ENCODE measurements at regions not wholly inside any gene's neighbourhood (a gene's known extent, or its start where the extent isn't known, plus 50 kb on each side); places are given as distances from the start of the nearest gene placed in this dataset.
"Not testable (repeated sequence)": the region's sequence is repeated elsewhere in the genome, so short reads cannot be mapped to it uniquely, and the experiment has no call there.

- no peaks in the 10 kb centered on the region for H3K27me3 ChIP-seq
- no peaks in the 10 kb centered on the region for H3K4me1 ChIP-seq
- no peaks in the 10 kb centered on the region for H4K20me1 ChIP-seq
- no peak overlapping the region for H3K4me3 ChIP-seq
- no peaks in the 10 kb centered on the region for H3K36me3 ChIP-seq
- TF ChIP-seq Cebpa-rat (IDR thresholded peaks at IDR 0.05), result no peak
- no peak overlapping the region for H3K9ac ChIP-seq
- H3K4me2 ChIP-seq, result no peak overlapping the region
- H3K9me3 ChIP-seq, result no peaks in the 10 kb centered on the region
- no peak overlapping the region for H3K27ac ChIP-seq
These were observed 78.3 kb upstream of the PEG3 start for GRCh38 chr19:56918682-56919307.

GRCh38 chr19:56919308-56919995 lies 78.9 kb upstream of the PEG3 start:
- H3K9me3 ChIP-seq, result no peaks in the 10 kb centered on the region
- no peak for TF ChIP-seq Cebpa-rat (IDR thresholded peaks at IDR 0.05)
- no peaks in the 10 kb centered on the region for H4K20me1 ChIP-seq
- H3K4me2 ChIP-seq, result no peak overlapping the region
- no peak overlapping the region for H3K4me3 ChIP-seq
- no peaks in the 10 kb centered on the region for H3K36me3 ChIP-seq
- no peak overlapping the region for H3K9ac ChIP-seq
- no peaks in the 10 kb centered on the region for H3K4me1 ChIP-seq
- H3K27me3 ChIP-seq, result no peaks in the 10 kb centered on the region
- no peak overlapping the region for H3K27ac ChIP-seq

GRCh38 chr19:56926094-56926493 lies 85.6 kb upstream of the PEG3 start:
- not testable (repeated sequence) for H3K4me2 ChIP-seq, H3K9me3 ChIP-seq, H3K9ac ChIP-seq, H3K36me3 ChIP-seq, H3K27ac ChIP-seq, H3K4me1 ChIP-seq, H3K27me3 ChIP-seq, H3K4me3 ChIP-seq, H4K20me1 ChIP-seq

DNA sequence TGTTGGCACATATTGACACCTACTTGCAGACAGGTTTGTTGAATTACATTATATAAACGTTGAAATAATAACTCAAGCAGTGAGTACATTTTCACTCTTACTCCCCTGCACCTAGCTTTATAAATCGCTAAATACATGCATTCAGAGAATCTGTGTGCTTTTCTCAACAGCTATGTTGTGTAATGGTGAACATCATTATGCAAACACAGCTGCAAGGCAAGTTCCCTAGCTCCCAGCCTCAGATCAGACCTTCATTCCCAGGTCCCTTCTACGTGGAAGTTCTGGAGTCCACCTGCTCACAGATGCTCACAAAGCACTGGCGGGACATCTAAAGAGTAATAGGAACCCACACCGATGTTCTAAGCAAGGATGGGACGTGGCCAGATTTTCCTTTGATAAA lies 86.8 kb upstream of the PEG3 start:
- Histone ChIP-seq H4K20me1 (no peaks in the 10 kb centered on the region), H3K4me1 (no peaks in the 10 kb centered on the region), H3K36me3 (no peaks in the 10 kb centered on the region), H3K27ac (no peak overlapping the region), H3K4me3 (no peak overlapping the region), H3K4me2 (no peak overlapping the region), H3K9me3 (no peaks in the 10 kb centered on the region), H3K27me3 (no peaks in the 10 kb centered on the region), H3K9ac (no peak overlapping the region)
- TF ChIP-seq Cebpa-rat (IDR thresholded peaks at IDR 0.05), result no peak

DNA sequence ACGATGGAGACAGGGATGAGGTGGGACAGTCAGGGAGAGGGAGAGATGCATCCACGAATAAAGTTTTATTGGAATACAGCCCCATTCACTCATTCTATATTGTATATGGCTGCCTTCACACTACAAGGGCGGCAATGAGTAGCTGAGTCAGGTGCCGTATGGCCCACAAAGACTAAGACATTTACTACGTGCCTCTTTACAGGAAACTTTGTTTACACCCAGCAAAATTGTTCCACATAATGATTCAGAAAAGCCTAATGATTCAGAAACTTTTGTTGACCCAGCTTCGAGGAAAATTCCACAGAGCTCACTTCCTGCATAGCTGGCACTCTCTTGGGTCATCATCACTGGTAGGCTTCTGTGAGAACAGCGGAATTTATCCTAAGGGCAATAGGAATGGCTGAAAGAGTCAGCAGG lies 87.3 kb upstream of the PEG3 start:
- TF ChIP-seq Cebpa-rat (IDR thresholded peaks at IDR 0.05), result no peak
- Histone ChIP-seq H3K36me3 (no peaks in the 10 kb centered on the region), H4K20me1 (no peaks in the 10 kb centered on the region), H3K9me3 (no peaks in the 10 kb centered on the region), H3K9ac (no peak overlapping the region), H3K4me3 (no peak overlapping the region), H3K27me3 (no peaks in the 10 kb centered on the region), H3K4me1 (no peaks in the 10 kb centered on the region), H3K27ac (no peak overlapping the region), H3K4me2 (no peak overlapping the region)

- H3K9ac ChIP-seq, result no peak overlapping the region
- no peak overlapping the region for H3K4me2 ChIP-seq
- no peak for TF ChIP-seq Cebpa-rat (IDR thresholded peaks at IDR 0.05)
- H3K4me3 ChIP-seq, result no peak overlapping the region
- H3K27ac ChIP-seq, result no peak overlapping the region
- no peaks in the 10 kb centered on the region for H3K9me3 ChIP-seq
- no peaks in the 10 kb centered on the region for H3K4me1 ChIP-seq
- no peaks in the 10 kb centered on the region for H4K20me1 ChIP-seq
- no peaks in the 10 kb centered on the region for H3K27me3 ChIP-seq
- H3K36me3 ChIP-seq, result no peaks in the 10 kb centered on the region
These were observed 90.4 kb upstream of the PEG3 start for GRCh38 chr19:56930647-56931535.

- Histone ChIP-seq H3K27ac (no peak overlapping the region), H3K36me3 (no peaks in the 10 kb centered on the region), H3K9ac (no peak overlapping the region), H3K27me3 (no peaks in the 10 kb centered on the region), H3K4me1 (no peaks in the 10 kb centered on the region), H3K4me3 (no peak overlapping the region), H3K9me3 (no peaks in the 10 kb centered on the region), H4K20me1 (no peaks in the 10 kb centered on the region), H3K4me2 (no peak overlapping the region)
- TF ChIP-seq Cebpa-rat (IDR thresholded peaks at IDR 0.05), result no peak
These were observed 92.6 kb upstream of the PEG3 start for GRCh38 chr19:56933014-56933705.

DNA sequence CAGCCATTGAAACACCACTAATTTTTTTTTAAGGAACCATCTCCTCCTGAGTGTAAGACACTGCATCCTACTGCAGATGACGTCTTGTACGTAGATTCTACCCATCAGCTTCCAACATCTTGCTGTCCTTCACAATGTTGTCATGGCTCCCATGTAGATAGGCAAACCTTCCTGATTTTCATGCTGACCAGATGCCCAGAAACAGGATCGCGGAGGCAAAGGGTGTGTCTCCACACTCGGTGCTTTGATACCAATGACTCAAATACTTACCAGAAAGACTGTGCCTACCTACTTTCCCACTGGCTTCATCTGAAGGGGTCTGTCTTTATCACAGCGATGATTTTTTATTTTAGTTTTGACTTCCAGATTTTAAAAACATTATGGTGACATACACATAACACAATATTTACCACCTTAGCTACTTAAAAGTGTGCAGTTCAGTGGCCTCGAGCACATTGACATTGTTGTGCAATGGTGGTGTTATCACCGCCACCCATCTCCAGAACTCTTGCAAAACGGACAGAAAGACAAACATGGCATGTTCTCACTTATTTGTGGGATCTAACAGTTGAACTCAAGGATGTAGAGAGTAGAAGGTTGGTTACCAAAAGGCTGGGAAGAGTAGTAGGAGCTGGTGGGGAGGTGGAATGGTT lies 94.0 kb upstream of the PEG3 start:
- H3K4me2 ChIP-seq, result no peak overlapping the region
- H3K36me3 ChIP-seq, result no peaks in the 10 kb centered on the region
- no peak overlapping the region for H3K27ac ChIP-seq
- no peak overlapping the region for H3K9ac ChIP-seq
- H4K20me1 ChIP-seq, result no peaks in the 10 kb centered on the region
- TF ChIP-seq Cebpa-rat (IDR thresholded peaks at IDR 0.05), result no peak
- H3K9me3 ChIP-seq, result no peaks in the 10 kb centered on the region
- H3K27me3 ChIP-seq, result no peaks in the 10 kb centered on the region
- no peak overlapping the region for H3K4me3 ChIP-seq
- H3K4me1 ChIP-seq, result no peaks in the 10 kb centered on the region

- Histone ChIP-seq H3K4me3 (no peak overlapping the region), H3K9me3 (peaks cover 7% of the 10 kb centered on the region), H3K4me2 (no peak overlapping the region), H4K20me1 (no peaks in the 10 kb centered on the region), H3K27ac (no peak overlapping the region), H3K4me1 (no peaks in the 10 kb centered on the region), H3K36me3 (no peaks in the 10 kb centered on the region), H3K9ac (no peak overlapping the region), H3K27me3 (no peaks in the 10 kb centered on the region)
- TF ChIP-seq Cebpa-rat (IDR thresholded peaks at IDR 0.05), result no peak
These were observed 99.4 kb upstream of the PEG3 start for GRCh38 chr19:56939951-56940350.

Measured in BLaER1 (cell line).